ENCODE measurements at regions not wholly inside any gene's neighbourhood (a gene's known extent, or its start where the extent isn't known, plus 50 kb on each side); places are given as distances from the start of the nearest gene placed in this dataset.

- no peak overlapping the region for H3K27ac ChIP-seq
- no peak for TF ChIP-seq CTCF (conservative IDR thresholded peaks at IDR 0.05)
Measured at GRCh38 chr5:164253764-164254163, 748.3 kb downstream of the MAT2B start.

- no peak for TF ChIP-seq CTCF (conservative IDR thresholded peaks at IDR 0.05)
- H3K27ac ChIP-seq = no peak overlapping the region
Measured at GRCh38 chr5:164255598-164256213, 750.3 kb downstream of the MAT2B start.

- no peak overlapping the region for H3K27ac ChIP-seq
- TF ChIP-seq CTCF (conservative IDR thresholded peaks at IDR 0.05) = no peak
Measured at GRCh38 chr5:164256351-164256750, 750.9 kb downstream of the MAT2B start.

GRCh38 chr5:164256954-164257353 lies 751.5 kb downstream of the MAT2B start:
- H3K27ac ChIP-seq = no peak overlapping the region
- no peak for TF ChIP-seq CTCF (conservative IDR thresholded peaks at IDR 0.05)

- TF ChIP-seq CTCF (conservative IDR thresholded peaks at IDR 0.05) = no peak
- H3K27ac ChIP-seq = no peak overlapping the region
Measured at GRCh38 chr5:164265566-164265965, 760.1 kb downstream of the MAT2B start.

- H3K27ac ChIP-seq = no peak overlapping the region
- TF ChIP-seq CTCF (conservative IDR thresholded peaks at IDR 0.05) = no peak
Measured at GRCh38 chr5:164266571-164266970, 761.2 kb downstream of the MAT2B start.

- no peak overlapping the region for H3K27ac ChIP-seq
- no peak for TF ChIP-seq CTCF (conservative IDR thresholded peaks at IDR 0.05)
Measured at GRCh38 chr5:164277720-164278119, 772.3 kb downstream of the MAT2B start.
